ENCODE measurements at regions not wholly inside any gene's neighbourhood (a gene's known extent, or its start where the extent isn't known, plus 50 kb on each side); places are given as distances from the start of the nearest gene placed in this dataset.
A peak's percentile ranks its signal among the peaks of the same experiment; 100 is the strongest.

- no peaks in the 10 kb centered on the region for H3K27me3 ChIP-seq (ENCODE audit: control insufficient read depth in 3 of 3, insufficient read depth in 3 of 3, low read length in 3 of 3)
- DNase-seq (no peak), FAIRE-seq (no peak)
- no peaks in the 10 kb centered on the region for H3K36me3 ChIP-seq (ENCODE audit: control insufficient read depth in 3 of 3, insufficient read depth in 2 of 3, low read depth in 1 of 3, low read length in 3 of 3)
- H3K4me1 ChIP-seq (ENCODE audit: control insufficient read depth in 3 of 3, insufficient read depth in 2 of 3, low read depth in 1 of 3, low read length in 2 of 3), result no peaks in the 10 kb centered on the region
- H3K4me3 ChIP-seq (ENCODE audit: low read depth in 1 of 3, low read length in 3 of 3), result no peak overlapping the region
- no peak overlapping the region for H3K27ac ChIP-seq (ENCODE audit: low read depth in 1 of 3, low read length in 2 of 3)
- no peaks in the 10 kb centered on the region for H3K9me3 ChIP-seq (ENCODE audit: control insufficient read depth in 2 of 2, insufficient read depth in 1 of 2, low read depth in 1 of 2, low read length in 1 of 2)
- 58 to 73% (median 70%) methylated on average over 2 of the region's 2 CpGs for WGBS, 3 donors
These were observed 277.0 kb upstream of the COBL start for GRCh38 chr7:51593628-51594027.

- WGBS, 3 donors, result 71 to 92% (median 89%) methylated on average over 10 of the region's 10 CpGs
- FAIRE-seq (no peak), DNase-seq (no peak)
- no peaks in the 10 kb centered on the region for H3K9me3 ChIP-seq (ENCODE audit: control insufficient read depth in 2 of 2, insufficient read depth in 1 of 2, low read depth in 1 of 2, low read length in 1 of 2)
- no peak overlapping the region for H3K27ac ChIP-seq (ENCODE audit: low read depth in 1 of 3, low read length in 2 of 3)
- no peak overlapping the region for H3K4me3 ChIP-seq (ENCODE audit: low read depth in 1 of 3, low read length in 3 of 3)
- H3K27me3 ChIP-seq (ENCODE audit: control insufficient read depth in 3 of 3, insufficient read depth in 3 of 3, low read length in 3 of 3), result no peaks in the 10 kb centered on the region
- no peaks in the 10 kb centered on the region for H3K4me1 ChIP-seq (ENCODE audit: control insufficient read depth in 3 of 3, insufficient read depth in 2 of 3, low read depth in 1 of 3, low read length in 2 of 3)
- no peaks in the 10 kb centered on the region for H3K36me3 ChIP-seq (ENCODE audit: control insufficient read depth in 3 of 3, insufficient read depth in 2 of 3, low read depth in 1 of 3, low read length in 3 of 3)
These were observed 276.4 kb upstream of the COBL start for GRCh38 chr7:51592842-51593599.

GRCh38 chr7:51591223-51591622, 274.6 kb upstream of the COBL start:
- no peaks in the 10 kb centered on the region for H3K27me3 ChIP-seq (ENCODE audit: control insufficient read depth in 3 of 3, insufficient read depth in 3 of 3, low read length in 3 of 3)
- H3K27ac ChIP-seq (ENCODE audit: low read depth in 1 of 3, low read length in 2 of 3), result no peak overlapping the region
- H3K9me3 ChIP-seq (ENCODE audit: control insufficient read depth in 2 of 2, insufficient read depth in 1 of 2, low read depth in 1 of 2, low read length in 1 of 2), result peaks cover 0 to 7% of the 10 kb centered on the region in 2 donors
- FAIRE-seq, result no peak
- DNase-seq, result no peak
- no peak overlapping the region for H3K4me3 ChIP-seq (ENCODE audit: low read depth in 1 of 3, low read length in 3 of 3)
- WGBS, 3 donors, result 2 to 15% (median 14%) methylated on average over 2 of the region's 2 CpGs
- no peaks in the 10 kb centered on the region for H3K36me3 ChIP-seq (ENCODE audit: control insufficient read depth in 3 of 3, insufficient read depth in 2 of 3, low read depth in 1 of 3, low read length in 3 of 3)
- H3K4me1 ChIP-seq (ENCODE audit: control insufficient read depth in 3 of 3, insufficient read depth in 2 of 3, low read depth in 1 of 3, low read length in 2 of 3), result no peaks in the 10 kb centered on the region

- no peak overlapping the region for H3K27ac ChIP-seq (ENCODE audit: low read depth in 1 of 3, low read length in 2 of 3)
- no peaks in the 10 kb centered on the region for H3K4me1 ChIP-seq (ENCODE audit: control insufficient read depth in 3 of 3, insufficient read depth in 2 of 3, low read depth in 1 of 3, low read length in 2 of 3)
- no peaks in the 10 kb centered on the region for H3K36me3 ChIP-seq (ENCODE audit: control insufficient read depth in 3 of 3, insufficient read depth in 2 of 3, low read depth in 1 of 3, low read length in 3 of 3)
- no peaks in the 10 kb centered on the region for H3K27me3 ChIP-seq (ENCODE audit: control insufficient read depth in 3 of 3, insufficient read depth in 3 of 3, low read length in 3 of 3)
- 22 to 33% (median 31%) methylated on average over 5 of the region's 5 CpGs for WGBS, 3 donors
- DNase-seq, result no peak
- no peak overlapping the region for H3K4me3 ChIP-seq (ENCODE audit: low read depth in 1 of 3, low read length in 3 of 3)
- FAIRE-seq, result no peak
- H3K9me3 ChIP-seq (ENCODE audit: control insufficient read depth in 2 of 2, insufficient read depth in 1 of 2, low read depth in 1 of 2, low read length in 1 of 2), result peaks cover 0 to 9% of the 10 kb centered on the region in 2 donors
These were observed 274.1 kb upstream of the COBL start for GRCh38 chr7:51590746-51591145.

GRCh38 chr7:51589111-51589510, 272.5 kb upstream of the COBL start:
- WGBS, 3 donors, result 73 to 84% (median 76%) methylated on average over 2 of the region's 2 CpGs
- Histone ChIP-seq H3K27ac (ENCODE audit: low read depth in 1 of 3, low read length in 2 of 3) (no peak overlapping the region), H3K36me3 (ENCODE audit: control insufficient read depth in 3 of 3, insufficient read depth in 2 of 3, low read depth in 1 of 3, low read length in 3 of 3) (no peaks in the 10 kb centered on the region), H3K4me1 (ENCODE audit: control insufficient read depth in 3 of 3, insufficient read depth in 2 of 3, low read depth in 1 of 3, low read length in 2 of 3) (no peaks in the 10 kb centered on the region), H3K27me3 (ENCODE audit: control insufficient read depth in 3 of 3, insufficient read depth in 3 of 3, low read length in 3 of 3) (no peaks in the 10 kb centered on the region), H3K4me3 (ENCODE audit: low read depth in 1 of 3, low read length in 3 of 3) (no peak overlapping the region), H3K9me3 (ENCODE audit: control insufficient read depth in 2 of 2, insufficient read depth in 1 of 2, low read depth in 1 of 2, low read length in 1 of 2) (peaks cover 0 to 9% of the 10 kb centered on the region in 2 donors)
- DNase-seq (no peak), FAIRE-seq (no peak)

- Histone ChIP-seq H3K9me3 (ENCODE audit: control insufficient read depth in 2 of 2, insufficient read depth in 1 of 2, low read depth in 1 of 2, low read length in 1 of 2) (peaks cover 0 to 9% of the 10 kb centered on the region in 2 donors), H3K4me3 (ENCODE audit: low read depth in 1 of 3, low read length in 3 of 3) (no peak overlapping the region), H3K36me3 (ENCODE audit: control insufficient read depth in 3 of 3, insufficient read depth in 2 of 3, low read depth in 1 of 3, low read length in 3 of 3) (no peaks in the 10 kb centered on the region), H3K27me3 (ENCODE audit: control insufficient read depth in 3 of 3, insufficient read depth in 3 of 3, low read length in 3 of 3) (no peaks in the 10 kb centered on the region), H3K27ac (ENCODE audit: low read depth in 1 of 3, low read length in 2 of 3) (no peak overlapping the region), H3K4me1 (ENCODE audit: control insufficient read depth in 3 of 3, insufficient read depth in 2 of 3, low read depth in 1 of 3, low read length in 2 of 3) (no peaks in the 10 kb centered on the region)
- 27 to 56% (median 42%) methylated on average over 3 of the region's 3 CpGs for WGBS, 3 donors
- FAIRE-seq (no peak), DNase-seq (no peak)
These were observed 271.0 kb upstream of the COBL start for GRCh38 chr7:51587604-51588003.

- no peaks in the 10 kb centered on the region for H3K27me3 ChIP-seq (ENCODE audit: control insufficient read depth in 3 of 3, insufficient read depth in 3 of 3, low read length in 3 of 3)
- FAIRE-seq (no peak), DNase-seq (peak in 1 of 2 donors; percentile 71)
- H3K4me3 ChIP-seq (ENCODE audit: low read depth in 1 of 3, low read length in 3 of 3), result no peak overlapping the region
- WGBS, 3 donors, result 35 to 68% (median 58%) methylated on average over 4 of the region's 4 CpGs
- no peaks in the 10 kb centered on the region for H3K36me3 ChIP-seq (ENCODE audit: control insufficient read depth in 3 of 3, insufficient read depth in 2 of 3, low read depth in 1 of 3, low read length in 3 of 3)
- H3K27ac ChIP-seq (ENCODE audit: low read depth in 1 of 3, low read length in 2 of 3), result no peak overlapping the region
- no peaks in the 10 kb centered on the region for H3K4me1 ChIP-seq (ENCODE audit: control insufficient read depth in 3 of 3, insufficient read depth in 2 of 3, low read depth in 1 of 3, low read length in 2 of 3)
- peaks cover 0 to 10% of the 10 kb centered on the region in 2 donors for H3K9me3 ChIP-seq (ENCODE audit: control insufficient read depth in 2 of 2, insufficient read depth in 1 of 2, low read depth in 1 of 2, low read length in 1 of 2)
These were observed 260.8 kb upstream of the COBL start for GRCh38 chr7:51577390-51577789.

GRCh38 chr7:51569581-51569980, 253.0 kb upstream of the COBL start:
- Histone ChIP-seq H3K4me3 (ENCODE audit: low read depth in 1 of 3, low read length in 3 of 3) (no peak overlapping the region), H3K27me3 (ENCODE audit: control insufficient read depth in 3 of 3, insufficient read depth in 3 of 3, low read length in 3 of 3) (no peaks in the 10 kb centered on the region), H3K27ac (ENCODE audit: low read depth in 1 of 3, low read length in 2 of 3) (no peak overlapping the region), H3K36me3 (ENCODE audit: control insufficient read depth in 3 of 3, insufficient read depth in 2 of 3, low read depth in 1 of 3, low read length in 3 of 3) (no peaks in the 10 kb centered on the region), H3K9me3 (ENCODE audit: control insufficient read depth in 2 of 2, insufficient read depth in 1 of 2, low read depth in 1 of 2, low read length in 1 of 2) (no peaks in the 10 kb centered on the region), H3K4me1 (ENCODE audit: control insufficient read depth in 3 of 3, insufficient read depth in 2 of 3, low read depth in 1 of 3, low read length in 2 of 3) (no peaks in the 10 kb centered on the region)
- no peak for FAIRE-seq
- no peak for DNase-seq
- 76 to 86% (median 83%) methylated on average over 3 of the region's 3 CpGs for WGBS, 3 donors

- Histone ChIP-seq H3K27ac (ENCODE audit: low read depth in 1 of 3, low read length in 2 of 3) (no peak overlapping the region), H3K9me3 (ENCODE audit: control insufficient read depth in 2 of 2, insufficient read depth in 1 of 2, low read depth in 1 of 2, low read length in 1 of 2) (no peaks in the 10 kb centered on the region), H3K36me3 (ENCODE audit: control insufficient read depth in 3 of 3, insufficient read depth in 2 of 3, low read depth in 1 of 3, low read length in 3 of 3) (no peaks in the 10 kb centered on the region), H3K4me1 (ENCODE audit: control insufficient read depth in 3 of 3, insufficient read depth in 2 of 3, low read depth in 1 of 3, low read length in 2 of 3) (no peaks in the 10 kb centered on the region), H3K4me3 (ENCODE audit: low read depth in 1 of 3, low read length in 3 of 3) (no peak overlapping the region), H3K27me3 (ENCODE audit: control insufficient read depth in 3 of 3, insufficient read depth in 3 of 3, low read length in 3 of 3) (no peaks in the 10 kb centered on the region)
- no peak for DNase-seq
- FAIRE-seq, result no peak
- WGBS, 3 donors, result 40 to 68% (median 54%) methylated on average over 5 of the region's 5 CpGs
These were observed 252.6 kb upstream of the COBL start for GRCh38 chr7:51569176-51569575.
